ENCODE measurements at regions not wholly inside any gene's neighbourhood (a gene's known extent, or its start where the extent isn't known, plus 50 kb on each side); places are given as distances from the start of the nearest gene placed in this dataset.
"Not testable (repeated sequence)": the region's sequence is repeated elsewhere in the genome, so short reads cannot be mapped to it uniquely, and the experiment has no call there.

DNA sequence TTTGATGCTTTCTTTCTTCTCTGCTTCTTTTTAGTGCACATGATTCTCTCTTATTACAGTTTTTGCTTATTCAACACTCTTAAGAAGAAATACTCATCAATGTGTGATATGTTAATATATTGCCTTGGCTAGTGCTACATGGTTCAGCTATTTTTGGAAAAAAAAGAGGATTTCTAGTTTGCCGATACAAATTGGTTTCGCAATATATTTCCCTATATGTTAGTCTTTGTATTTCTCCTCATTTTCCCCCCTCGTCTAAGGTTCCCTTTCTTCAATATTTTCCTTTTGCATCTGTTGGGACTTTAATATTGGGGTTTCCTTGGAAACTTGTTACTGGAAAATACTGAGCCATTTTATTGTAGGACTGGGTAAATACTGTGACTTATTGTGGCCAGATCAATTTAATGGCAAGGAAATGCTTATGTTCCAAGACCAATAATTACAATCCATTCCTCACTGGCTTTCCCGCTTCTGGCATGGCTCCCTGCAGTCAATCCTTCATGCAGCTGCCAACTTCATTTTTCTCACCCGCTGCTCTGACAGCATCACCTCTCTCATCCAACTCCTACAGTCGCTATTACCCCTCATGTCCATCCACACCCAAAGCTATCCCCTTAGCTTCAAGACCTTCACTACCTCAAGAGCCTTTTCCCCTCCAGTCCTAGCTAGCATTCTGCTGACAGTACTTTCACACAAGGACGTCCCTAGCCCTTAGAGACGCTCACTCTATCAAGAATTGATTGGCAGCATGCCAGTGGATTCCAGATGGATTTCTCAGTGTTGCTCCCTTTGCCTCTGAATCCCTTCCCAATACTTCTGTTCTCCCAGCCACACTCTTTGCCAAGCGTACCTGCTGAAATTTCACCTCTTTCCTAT is 280.1 kb upstream of the TMTC4 start:
- H3K4me1 Mint-ChIP-seq (ENCODE audit: low read depth) = no peaks in the 10 kb centered on the region
- H3K36me3 Mint-ChIP-seq (ENCODE audit: low read depth) = no peaks in the 10 kb centered on the region
- H3K27me3 Mint-ChIP-seq = no peaks in the 10 kb centered on the region
- intact Hi-C loops (cut with micrococcal nuclease) = no loop called here
- no peak overlapping the region for H3K27ac Mint-ChIP-seq
- H3K9me3 Mint-ChIP-seq = peaks cover 9% of the 10 kb centered on the region
- no peak overlapping the region for H3K4me3 Mint-ChIP-seq

DNA sequence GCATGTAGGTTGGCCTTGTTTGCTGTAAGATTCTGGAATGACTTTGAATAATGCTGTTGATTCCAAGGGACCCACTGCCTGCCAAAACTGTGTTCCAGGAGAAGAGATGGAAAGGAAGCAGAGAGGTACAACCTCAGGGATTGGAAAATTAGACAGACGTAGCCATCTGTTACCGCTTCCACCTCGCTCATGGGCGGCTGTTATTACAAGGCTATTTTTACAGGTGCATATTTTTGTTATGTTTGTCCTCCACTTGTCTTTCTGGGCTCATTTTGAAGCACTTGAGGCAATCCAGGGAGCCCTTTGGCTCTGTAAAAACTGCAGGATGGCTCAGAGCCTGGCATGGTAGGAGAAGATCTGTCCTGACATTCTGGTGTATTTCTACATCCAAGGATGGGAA is 276.4 kb upstream of the TMTC4 start:
- intact Hi-C loops (cut with micrococcal nuclease) = no loop called here
- no peak overlapping the region for H3K4me3 Mint-ChIP-seq
- H3K27ac Mint-ChIP-seq = no peak overlapping the region
- H3K9me3 Mint-ChIP-seq = peaks cover 33% of the 10 kb centered on the region
- no peaks in the 10 kb centered on the region for H3K4me1 Mint-ChIP-seq (ENCODE audit: low read depth)
- H3K36me3 Mint-ChIP-seq (ENCODE audit: low read depth) = no peaks in the 10 kb centered on the region
- H3K27me3 Mint-ChIP-seq = no peaks in the 10 kb centered on the region

DNA sequence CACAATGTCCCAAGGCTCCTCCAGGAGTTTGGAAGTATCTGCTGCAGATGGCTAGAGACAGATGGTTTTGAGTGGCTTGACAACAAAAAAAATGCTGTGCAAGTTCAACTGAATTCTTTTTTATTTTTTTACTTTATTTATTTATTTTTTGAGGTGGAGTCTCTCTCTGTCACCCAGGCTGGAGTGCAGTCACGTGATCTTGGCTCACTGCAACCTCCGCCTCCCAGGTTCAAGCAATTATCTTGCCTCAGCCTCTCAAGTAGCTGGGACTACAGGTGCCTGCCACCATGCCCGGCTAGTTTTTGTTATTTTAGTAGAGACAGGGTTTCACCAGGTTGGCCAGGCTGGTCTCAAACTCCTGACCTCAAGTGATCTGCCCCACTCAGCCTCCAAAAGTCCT is 274.3 kb upstream of the TMTC4 start:
- H3K27me3 Mint-ChIP-seq; H3K4me1 Mint-ChIP-seq (ENCODE audit: low read depth); intact Hi-C loops (cut with micrococcal nuclease); H3K27ac Mint-ChIP-seq; H3K36me3 Mint-ChIP-seq (ENCODE audit: low read depth); H3K4me3 Mint-ChIP-seq: not testable (repeated sequence)
- H3K9me3 Mint-ChIP-seq = peaks cover 42% of the 10 kb centered on the region

DNA sequence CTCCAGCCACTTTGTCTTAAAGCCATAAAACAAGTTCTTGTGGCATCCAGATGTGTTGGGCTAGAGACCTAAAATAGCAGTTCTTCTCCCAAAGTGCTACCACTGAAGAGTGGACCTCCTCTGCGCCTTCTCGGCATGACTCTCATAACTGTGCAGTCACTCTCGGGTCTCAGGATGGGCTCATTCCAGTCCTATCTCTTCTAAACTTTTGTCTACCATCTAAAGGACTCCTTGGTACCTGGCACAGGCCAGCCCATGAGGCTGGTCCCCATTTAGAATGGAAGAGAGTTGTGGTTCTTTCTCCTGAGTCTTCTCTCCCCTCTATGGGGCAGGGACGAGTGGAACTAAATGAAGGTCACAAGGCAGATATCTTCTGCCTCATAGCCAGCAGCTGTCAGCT is 272.0 kb upstream of the TMTC4 start:
- intact Hi-C loops (cut with micrococcal nuclease) = no loop called here
- Mint-ChIP-seq H3K4me1 (ENCODE audit: low read depth) (no peaks in the 10 kb centered on the region), H3K36me3 (ENCODE audit: low read depth) (no peaks in the 10 kb centered on the region), H3K27me3 (no peaks in the 10 kb centered on the region), H3K4me3 (no peak overlapping the region), H3K9me3 (peaks cover 42% of the 10 kb centered on the region), H3K27ac (no peak overlapping the region)

DNA sequence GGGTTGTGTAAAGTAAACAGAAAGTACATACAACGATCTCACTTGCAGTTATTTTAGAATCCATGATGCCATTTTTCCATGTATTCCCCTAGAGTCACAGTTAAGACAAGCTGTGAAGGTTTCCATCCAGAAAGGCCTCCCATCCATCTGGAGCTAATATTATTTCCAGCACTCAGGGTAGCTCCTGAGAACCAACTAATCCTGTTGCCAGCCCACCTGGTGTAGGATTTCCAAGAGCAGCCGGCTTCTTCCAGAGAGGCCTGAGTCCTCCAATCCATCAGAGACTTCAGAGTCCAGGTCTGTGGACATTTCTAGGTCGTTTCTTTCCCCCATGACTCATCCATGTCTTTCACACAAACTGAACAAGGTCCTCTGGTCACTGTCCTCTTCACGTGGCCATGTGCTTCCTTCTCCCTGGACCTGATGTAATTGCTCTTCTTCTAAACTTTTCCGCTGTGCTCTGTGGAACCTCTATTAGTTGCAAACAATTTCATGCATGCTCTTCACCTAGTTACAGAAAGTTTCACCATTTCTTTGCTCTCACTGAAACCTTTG is 270.3 kb upstream of the TMTC4 start:
- Mint-ChIP-seq H3K4me3 (no peak overlapping the region), H3K36me3 (ENCODE audit: low read depth) (no peaks in the 10 kb centered on the region), H3K27me3 (no peaks in the 10 kb centered on the region), H3K9me3 (peaks cover 42% of the 10 kb centered on the region), H3K4me1 (ENCODE audit: low read depth) (no peaks in the 10 kb centered on the region), H3K27ac (no peak overlapping the region)
- intact Hi-C loops (cut with micrococcal nuclease) = no loop called here

DNA sequence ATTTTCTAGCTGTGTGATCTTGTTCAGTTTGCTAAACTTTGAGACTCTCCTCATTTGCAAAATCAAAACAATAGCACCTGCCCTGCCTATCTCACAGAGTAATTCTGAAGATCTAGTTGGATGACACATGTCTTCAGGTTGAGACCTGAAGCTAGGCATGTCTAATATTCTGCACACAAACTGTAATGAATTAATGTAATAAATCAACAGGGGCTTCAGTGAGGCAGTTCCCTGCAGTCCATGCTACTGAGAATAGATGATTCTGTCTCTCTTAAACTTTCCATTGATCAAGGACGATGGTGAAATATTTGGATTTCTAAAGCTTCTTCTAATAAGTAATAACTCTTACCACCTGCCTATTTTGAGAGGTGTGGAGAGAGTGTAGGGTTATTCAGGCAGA is 268.1 kb upstream of the TMTC4 start:
- Mint-ChIP-seq H3K4me1 (ENCODE audit: low read depth) (no peaks in the 10 kb centered on the region), H3K36me3 (ENCODE audit: low read depth) (no peaks in the 10 kb centered on the region), H3K27ac (no peak overlapping the region), H3K4me3 (no peak overlapping the region), H3K9me3 (peaks cover 32% of the 10 kb centered on the region), H3K27me3 (no peaks in the 10 kb centered on the region)
- intact Hi-C loops (cut with micrococcal nuclease) = no loop called here

DNA sequence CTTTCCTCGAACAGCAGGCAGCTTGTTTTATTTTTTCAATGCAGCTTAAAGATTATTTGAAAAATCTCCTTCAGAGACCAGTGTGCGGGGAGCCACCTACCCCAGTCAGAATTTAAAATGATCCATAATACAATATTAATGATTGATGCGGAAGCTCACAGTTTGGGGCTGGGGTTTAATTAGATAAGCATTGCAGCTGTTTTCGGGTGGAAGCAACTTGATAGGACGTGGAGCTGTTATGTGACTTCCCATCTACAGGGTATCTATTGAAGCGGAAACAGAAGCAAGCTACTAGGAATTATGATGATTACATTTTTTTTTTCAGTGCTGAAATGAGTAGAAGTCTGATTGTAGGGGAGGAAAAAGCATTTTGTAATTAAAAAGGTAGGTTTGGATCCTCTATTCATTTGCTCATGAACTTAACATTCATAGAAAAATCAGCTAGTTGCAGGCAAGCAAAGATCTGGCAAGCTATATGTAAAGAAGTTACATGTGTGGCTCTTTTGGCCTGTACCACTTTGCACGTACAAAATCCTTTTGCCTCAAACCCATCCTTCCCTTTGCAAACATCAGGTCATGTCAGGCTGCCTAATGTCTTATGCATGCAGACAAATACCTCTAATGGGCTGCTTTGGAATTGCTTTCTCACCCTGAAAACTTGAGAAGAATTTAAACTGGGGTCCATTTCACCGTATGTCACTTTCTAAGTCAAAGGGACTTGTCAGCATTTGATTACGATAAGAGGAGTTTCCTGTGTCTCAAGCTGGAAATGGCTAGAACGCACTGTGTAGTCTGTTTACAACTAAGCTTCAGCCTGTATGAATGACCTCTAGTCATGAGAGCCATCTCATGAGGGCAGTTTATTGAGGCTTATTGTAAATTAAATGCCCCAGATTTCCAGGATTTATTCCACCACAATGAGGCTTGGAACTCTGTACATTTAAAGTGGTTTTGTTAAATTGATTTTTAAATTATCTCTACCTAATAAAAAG is 267.1 kb upstream of the TMTC4 start:
- Mint-ChIP-seq H3K27ac (no peak overlapping the region), H3K36me3 (ENCODE audit: low read depth) (no peaks in the 10 kb centered on the region), H3K9me3 (peaks cover 23% of the 10 kb centered on the region), H3K4me1 (ENCODE audit: low read depth) (no peaks in the 10 kb centered on the region), H3K27me3 (no peaks in the 10 kb centered on the region), H3K4me3 (no peak overlapping the region)
- intact Hi-C loops (cut with micrococcal nuclease) = no loop called here

DNA sequence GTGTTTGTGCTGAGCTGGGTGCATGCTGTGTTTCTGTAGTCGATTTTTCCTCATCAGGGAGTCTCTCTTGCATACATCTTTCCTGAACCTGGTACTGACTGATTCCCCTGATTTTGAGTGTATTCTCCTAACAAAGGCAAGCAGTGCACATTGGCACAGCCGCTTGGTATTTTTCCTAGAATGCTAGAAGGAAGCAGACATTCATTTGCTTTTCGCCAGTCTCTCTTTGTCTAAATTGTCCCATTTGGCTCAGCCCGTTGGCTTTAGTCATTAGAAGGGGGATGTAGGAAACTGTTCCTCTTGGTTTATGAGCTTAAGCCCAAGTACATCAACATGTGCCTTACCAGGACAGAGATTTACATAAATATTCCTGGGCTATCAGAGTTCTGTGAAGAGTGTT is 266.1 kb upstream of the TMTC4 start:
- peaks cover 14% of the 10 kb centered on the region for H3K9me3 Mint-ChIP-seq
- H3K27ac Mint-ChIP-seq = no peak overlapping the region
- H3K36me3 Mint-ChIP-seq (ENCODE audit: low read depth) = no peaks in the 10 kb centered on the region
- no peaks in the 10 kb centered on the region for H3K27me3 Mint-ChIP-seq
- no peak overlapping the region for H3K4me3 Mint-ChIP-seq
- intact Hi-C loops (cut with micrococcal nuclease) = no loop called here
- H3K4me1 Mint-ChIP-seq (ENCODE audit: low read depth) = no peaks in the 10 kb centered on the region

DNA sequence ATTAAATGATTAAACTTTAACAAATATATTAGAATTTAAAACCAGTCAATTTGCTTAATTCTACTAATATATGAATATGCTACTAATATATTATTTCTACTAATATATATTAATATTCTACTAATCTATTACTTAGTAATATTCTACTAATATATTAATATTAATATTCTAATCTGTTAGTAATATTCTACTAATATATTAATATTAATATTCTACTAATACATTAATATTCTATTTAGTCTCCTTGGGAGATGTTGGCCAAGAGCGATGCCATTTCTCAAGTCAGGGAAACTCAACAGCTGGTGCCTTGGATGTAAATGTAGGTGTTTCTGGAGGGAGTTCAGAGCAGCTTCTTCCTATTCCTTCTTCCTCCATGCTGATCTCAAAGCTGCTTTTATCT is 259.2 kb upstream of the TMTC4 start:
- no peaks in the 10 kb centered on the region for H3K27me3 Mint-ChIP-seq
- H3K9me3 Mint-ChIP-seq = no peaks in the 10 kb centered on the region
- no peak overlapping the region for H3K4me3 Mint-ChIP-seq
- intact Hi-C loops (cut with micrococcal nuclease) = no loop called here
- no peak overlapping the region for H3K27ac Mint-ChIP-seq
- H3K36me3 Mint-ChIP-seq (ENCODE audit: low read depth) = no peaks in the 10 kb centered on the region
- H3K4me1 Mint-ChIP-seq (ENCODE audit: low read depth) = no peaks in the 10 kb centered on the region

DNA sequence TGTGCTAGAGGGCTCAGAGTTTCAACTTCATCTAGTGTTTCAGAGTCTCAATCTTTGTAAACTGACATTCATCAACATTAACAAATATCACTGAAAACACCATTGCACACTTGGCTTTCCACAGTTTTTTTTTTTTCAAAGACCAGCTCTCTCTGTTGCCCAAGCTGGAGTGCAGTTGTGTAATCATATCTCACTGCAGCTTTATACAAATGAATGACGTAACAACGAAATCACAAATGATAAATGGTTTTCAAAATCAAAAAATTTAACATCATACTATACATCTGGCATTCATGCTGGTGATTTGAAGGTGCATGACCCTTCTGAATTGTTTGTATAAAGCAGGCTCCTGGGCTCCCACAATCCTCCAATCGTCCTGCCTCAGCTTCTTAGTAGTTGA is 248.0 kb upstream of the TMTC4 start:
- Mint-ChIP-seq H3K4me1 (ENCODE audit: low read depth) (no peaks in the 10 kb centered on the region), H3K27ac (no peak overlapping the region), H3K36me3 (ENCODE audit: low read depth) (no peaks in the 10 kb centered on the region), H3K9me3 (no peaks in the 10 kb centered on the region), H3K4me3 (no peak overlapping the region), H3K27me3 (no peaks in the 10 kb centered on the region)
- intact Hi-C loops (cut with micrococcal nuclease) = no loop called here

DNA sequence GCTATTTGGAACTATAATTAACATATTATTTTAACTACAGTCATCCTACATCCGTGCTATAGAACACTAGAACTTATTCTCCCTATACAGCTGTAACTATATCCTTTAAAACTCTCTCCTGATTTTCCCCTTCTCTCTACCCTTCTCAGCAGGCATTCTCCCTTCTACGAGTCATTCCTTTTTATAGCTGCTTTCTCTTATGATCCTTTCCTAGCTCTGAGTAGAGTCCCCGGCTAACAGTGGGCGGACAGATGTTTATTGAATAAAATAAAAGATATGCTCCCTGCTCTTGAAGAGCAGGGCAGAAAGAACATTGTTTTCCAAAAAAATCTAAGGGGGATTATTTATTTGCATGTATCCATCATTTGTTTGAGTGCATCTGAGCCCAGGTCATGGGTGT is 246.5 kb upstream of the TMTC4 start:
- no peak overlapping the region for H3K4me3 Mint-ChIP-seq
- H3K9me3 Mint-ChIP-seq = no peaks in the 10 kb centered on the region
- H3K36me3 Mint-ChIP-seq (ENCODE audit: low read depth) = no peaks in the 10 kb centered on the region

DNA sequence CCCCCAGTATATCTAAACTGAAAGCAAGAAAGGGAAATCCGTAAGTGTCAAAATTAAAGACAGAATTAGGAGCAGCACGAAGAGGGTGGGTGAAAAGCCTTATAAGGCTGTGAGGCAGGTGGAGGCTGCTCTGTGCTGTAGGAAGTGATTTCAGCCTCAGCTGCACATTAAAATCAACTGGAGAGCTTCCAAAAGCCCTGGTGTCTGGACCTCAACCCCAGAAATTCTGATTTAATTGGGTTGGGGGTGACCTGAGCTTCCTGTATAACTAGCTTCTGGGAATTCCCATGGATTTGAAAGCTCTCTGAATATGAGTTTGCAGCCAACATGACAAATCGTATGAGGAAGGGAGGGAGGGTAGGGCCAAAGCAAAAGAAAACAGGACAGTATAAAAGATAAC is 242.4 kb upstream of the TMTC4 start:
- peaks cover 11% of the 10 kb centered on the region for H3K9me3 Mint-ChIP-seq
- H3K4me1 Mint-ChIP-seq (ENCODE audit: low read depth) = no peaks in the 10 kb centered on the region
- intact Hi-C loops (cut with micrococcal nuclease) = no loop called here
- H3K36me3 Mint-ChIP-seq (ENCODE audit: low read depth) = no peaks in the 10 kb centered on the region
- H3K27ac Mint-ChIP-seq = no peak overlapping the region
- no peaks in the 10 kb centered on the region for H3K27me3 Mint-ChIP-seq
- H3K4me3 Mint-ChIP-seq = no peak overlapping the region

More for the DNA sequence above, 246.5 kb upstream of the TMTC4 start:
- H3K27me3 Mint-ChIP-seq = no peaks in the 10 kb centered on the region
- intact Hi-C loops (cut with micrococcal nuclease) = no loop called here
- no peaks in the 10 kb centered on the region for H3K4me1 Mint-ChIP-seq (ENCODE audit: low read depth)
- no peak overlapping the region for H3K27ac Mint-ChIP-seq

DNA sequence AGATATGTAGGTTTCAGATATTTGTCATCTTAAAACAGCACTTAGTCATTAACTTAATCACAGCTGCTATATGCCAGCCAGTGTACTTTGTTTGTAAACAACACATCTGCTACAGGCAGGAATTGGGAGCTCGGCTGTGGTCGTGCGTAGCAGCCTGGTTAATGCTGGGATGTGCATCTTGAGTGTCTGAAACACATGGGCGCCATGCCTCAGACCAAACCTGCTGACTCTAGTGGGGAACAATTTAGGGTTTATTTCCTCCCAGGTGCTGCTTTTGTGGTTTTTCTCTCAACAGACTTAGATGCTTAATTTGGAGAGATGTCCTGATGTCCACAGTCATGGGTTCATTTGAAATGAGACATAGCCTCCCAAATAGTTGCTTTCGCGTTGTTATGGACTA is 238.5 kb upstream of the TMTC4 start:
- Mint-ChIP-seq H3K9me3 (peaks cover 27% of the 10 kb centered on the region), H3K4me3 (no peak overlapping the region), H3K36me3 (ENCODE audit: low read depth) (no peaks in the 10 kb centered on the region), H3K27ac (no peak overlapping the region), H3K4me1 (ENCODE audit: low read depth) (no peaks in the 10 kb centered on the region), H3K27me3 (no peaks in the 10 kb centered on the region)
- intact Hi-C loops (cut with micrococcal nuclease) = no loop called here

Data from dendritic cell treated with granulocyte-macrophage colony-stimulating factor and Interleukin-4, amounts not matched to agents 40 ng/mL and 50 ng/mL, for 4 days (primary cell).